HG02885 (cell line): ENCODE measurements at regions not wholly inside any gene's neighbourhood (a gene's known extent, or its start where the extent isn't known, plus 50 kb on each side); places are given as distances from the start of the nearest gene placed in this dataset.

ENCODE experiments used
- ATAC-seq: cut with Tn5 transposase; IDR thresholded peaks from one replicate; pipeline ENCODE4 v1.9.1; 2021; ENCODE audit warnings: mild to moderate bottlenecking; ENCODE audit not compliant: unreplicated experiment, poor library complexity

- ATAC-seq: peak; percentile 97
Measured at GRCh38 chr3:176814285-176814684, 383.0 kb downstream of the TBL1XR1 start.

GRCh38 chr3:176807938-176808337, 389.3 kb downstream of the TBL1XR1 start:
- no peak for ATAC-seq

DNA sequence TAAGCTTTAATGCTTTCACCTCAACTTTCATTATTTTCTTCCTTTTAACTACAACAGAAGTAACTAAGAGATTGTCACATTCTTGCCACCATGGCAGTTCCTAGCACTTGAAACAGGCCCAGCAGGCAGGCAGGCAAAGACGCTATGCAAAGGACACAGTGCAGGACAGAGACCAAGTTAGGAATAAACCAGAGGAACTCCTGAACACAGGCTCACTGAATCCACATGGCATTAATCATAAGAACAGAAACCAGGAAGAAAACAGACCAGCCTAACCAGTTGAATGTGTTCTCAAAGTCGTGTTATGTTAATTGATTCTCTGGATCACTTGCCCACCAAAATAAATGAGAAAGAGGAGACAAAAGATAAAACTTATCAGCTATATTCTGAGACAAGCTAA, 397.6 kb downstream of the TBL1XR1 start:
- ATAC-seq: no peak

GRCh38 chr3:176798680-176799079, 398.6 kb downstream of the TBL1XR1 start:
- ATAC-seq: no peak

DNA sequence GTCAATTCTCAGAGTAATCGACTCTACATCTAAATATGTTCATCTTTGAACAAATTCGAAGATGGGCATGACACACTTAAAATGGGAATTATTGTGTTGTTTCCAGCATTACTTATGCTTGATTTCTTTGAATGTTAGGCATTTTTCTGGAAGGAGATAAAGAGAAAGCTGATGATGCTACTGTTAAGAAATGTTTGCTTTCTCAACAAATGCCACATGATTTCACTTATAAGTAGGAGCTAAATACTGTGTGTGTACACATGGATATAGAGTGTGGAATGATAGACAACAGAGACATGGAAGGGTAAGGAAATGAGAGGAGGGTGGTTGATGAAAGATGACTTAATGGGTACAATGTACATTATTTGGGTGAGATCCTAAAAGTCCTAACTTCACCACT, 400.9 kb downstream of the TBL1XR1 start:
- ATAC-seq: no peak

DNA sequence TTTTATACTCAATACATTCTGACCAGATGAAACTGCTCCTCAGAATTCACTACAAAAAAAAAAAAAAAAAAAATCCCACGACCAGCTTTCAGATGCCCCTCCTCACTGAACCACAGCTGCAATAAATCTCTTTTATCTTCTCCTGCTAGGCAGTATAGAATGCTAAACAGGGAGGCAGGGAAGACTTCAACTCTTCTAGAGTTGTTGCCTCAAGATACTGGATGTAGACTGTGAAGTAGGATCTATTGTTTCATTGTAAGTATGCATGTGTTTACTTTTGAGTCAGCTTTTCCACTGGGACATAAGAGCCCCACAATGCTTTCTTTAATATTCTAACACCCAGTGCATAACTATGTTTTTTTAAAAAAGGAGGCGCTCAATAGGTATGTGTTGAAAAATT, 401.4 kb downstream of the TBL1XR1 start:
- ATAC-seq: no peak

- ATAC-seq: no peak
Measured at GRCh38 chr3:176794406-176794805, 402.9 kb downstream of the TBL1XR1 start.

- no peak for ATAC-seq
Measured at GRCh38 chr3:176789947-176790346, 407.3 kb downstream of the TBL1XR1 start.

- ATAC-seq: no peak
Measured at GRCh38 chr3:176789281-176789705, 408.0 kb downstream of the TBL1XR1 start.

- ATAC-seq: no peak
Measured at GRCh38 chr3:176787506-176787905, 409.8 kb downstream of the TBL1XR1 start.

DNA sequence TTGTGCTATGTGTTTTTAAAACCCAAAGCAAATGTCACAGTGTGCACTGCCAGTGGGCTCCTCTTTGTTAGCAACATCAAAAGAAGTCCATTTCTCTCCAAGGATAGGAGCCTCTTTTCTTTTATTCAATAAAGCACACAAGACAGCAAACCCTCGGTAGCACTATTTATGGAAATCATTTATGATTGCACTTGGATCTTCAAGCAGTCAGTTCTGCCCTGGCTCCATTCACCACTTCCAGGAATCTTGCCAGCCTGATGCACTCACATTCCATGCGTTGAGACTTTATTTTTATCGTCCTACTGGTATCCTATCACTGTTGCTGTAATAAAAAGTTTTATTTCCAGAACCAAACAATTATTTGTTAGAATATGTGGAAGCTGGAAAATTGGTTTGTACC, 412.1 kb downstream of the TBL1XR1 start:
- ATAC-seq: no peak

DNA sequence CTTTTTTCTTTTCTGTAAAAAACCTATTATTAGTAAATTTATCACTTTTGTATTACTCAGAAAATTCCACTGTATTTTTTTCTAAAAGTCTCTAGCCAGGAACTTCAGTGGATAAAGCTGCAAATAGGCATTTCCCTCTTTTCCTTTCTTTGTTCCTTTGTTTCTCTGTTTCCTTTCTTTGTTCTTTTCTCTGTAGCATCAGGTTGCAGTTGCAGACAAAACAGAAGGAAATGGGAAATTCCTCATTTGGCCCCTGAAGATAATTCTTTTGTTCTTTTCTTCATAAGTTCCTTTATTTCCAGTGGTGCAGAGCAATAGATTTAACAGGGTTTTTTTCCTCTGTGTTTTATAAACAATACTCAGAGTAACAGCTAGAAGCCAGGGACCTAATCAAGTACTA, 416.5 kb downstream of the TBL1XR1 start:
- ATAC-seq: no peak

GRCh38 chr3:176776622-176777175, 420.6 kb downstream of the TBL1XR1 start:
- ATAC-seq: no peak

- ATAC-seq: no peak
Measured at GRCh38 chr3:176769547-176770190, 427.6 kb downstream of the TBL1XR1 start.

DNA sequence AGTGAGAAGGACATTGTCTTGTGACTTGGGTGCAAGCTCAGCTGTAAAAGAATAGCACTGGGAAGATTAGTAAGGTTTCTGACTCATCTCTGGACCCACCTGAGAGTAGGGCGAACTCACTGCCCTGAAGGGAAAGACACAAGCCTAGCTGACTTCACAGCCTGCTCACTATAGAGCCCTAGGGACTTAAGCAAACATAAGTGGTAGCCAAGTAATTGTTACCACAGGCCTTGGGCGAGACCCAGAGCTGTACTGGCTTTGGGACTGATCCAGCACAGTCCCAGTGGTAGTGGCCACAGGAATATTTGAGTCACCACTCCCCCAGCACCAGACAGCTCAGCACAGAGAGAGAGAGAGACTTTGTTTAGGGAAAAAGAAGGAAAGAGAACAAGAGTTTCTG, 429.9 kb downstream of the TBL1XR1 start:
- no peak for ATAC-seq

DNA sequence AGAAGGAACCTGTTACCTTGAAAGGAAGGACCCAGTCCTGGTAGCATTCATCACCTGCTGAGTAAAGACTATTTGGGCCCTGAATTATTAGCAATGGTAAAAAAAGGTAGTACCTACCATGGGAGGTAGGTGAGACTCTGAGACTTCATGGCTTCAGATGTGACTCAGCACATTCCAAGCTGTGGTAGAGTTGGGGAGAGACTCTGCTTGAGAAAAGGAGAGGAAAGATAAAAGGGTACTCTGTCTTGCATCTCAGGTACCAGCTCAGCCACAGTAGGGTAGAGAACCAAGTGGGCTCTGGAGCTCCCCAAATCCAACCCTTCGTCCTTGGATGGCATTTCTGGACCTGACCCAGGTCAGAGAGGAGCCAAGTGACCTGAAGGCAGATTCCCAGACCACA, 430.4 kb downstream of the TBL1XR1 start:
- no peak for ATAC-seq

- ATAC-seq: no peak
Measured at GRCh38 chr3:176765382-176765900, 431.8 kb downstream of the TBL1XR1 start.

GRCh38 chr3:176759815-176760506, 437.3 kb downstream of the TBL1XR1 start:
- no peak for ATAC-seq

DNA sequence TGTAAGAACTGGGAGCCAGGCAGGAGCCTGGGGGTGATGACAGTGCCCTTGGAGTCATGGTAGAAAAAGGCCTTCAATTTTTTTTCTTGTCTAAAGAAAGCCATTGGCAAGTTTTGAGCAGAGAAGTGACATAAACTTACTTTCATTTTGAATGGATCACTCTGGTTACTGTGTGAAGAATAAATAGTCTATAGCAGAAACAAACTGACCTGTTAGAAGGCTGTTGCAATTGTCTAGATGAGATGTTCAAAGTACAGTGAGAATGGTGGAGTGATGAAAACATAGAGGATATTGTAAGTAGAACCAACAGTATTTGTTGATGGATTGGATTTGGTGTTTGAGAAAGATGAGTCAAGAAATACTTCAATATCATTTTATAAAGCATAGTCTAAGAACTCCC, 439.9 kb downstream of the TBL1XR1 start:
- ATAC-seq: no peak

GRCh38 chr3:176755977-176756376, 441.3 kb downstream of the TBL1XR1 start:
- no peak for ATAC-seq

GRCh38 chr3:176755552-176755951, 441.7 kb downstream of the TBL1XR1 start:
- no peak for ATAC-seq

DNA sequence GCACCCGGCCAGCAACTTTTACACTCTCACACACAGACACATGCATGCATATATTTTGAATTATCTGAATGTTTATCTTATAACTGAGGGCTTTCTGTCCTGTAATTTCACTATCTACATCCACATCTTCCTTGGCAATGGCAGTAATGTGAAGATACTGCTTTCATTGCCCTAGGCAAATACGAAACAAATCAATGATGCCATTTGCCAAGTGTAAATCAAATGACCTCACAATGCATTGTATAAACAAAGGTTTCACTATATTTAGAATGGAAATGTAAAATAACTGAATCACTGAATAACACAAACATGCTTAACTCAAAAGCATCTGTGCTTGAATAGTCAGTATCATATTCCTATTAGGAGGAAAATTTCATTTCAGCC, 455.6 kb downstream of the TBL1XR1 start:
- no peak for ATAC-seq
